NB4 (cell line): ENCODE measurements at regions not wholly inside any gene's neighbourhood (a gene's known extent, or its start where the extent isn't known, plus 50 kb on each side); places are given as distances from the start of the nearest gene placed in this dataset.

Experiments
- MYC ChIP-seq: IDR thresholded peaks from 2 replicates; pipeline ENCODE4 v1.6.1; 2011; ENCODE audit warnings: low read depth, low read length
- POLR2A ChIP-seq: IDR thresholded peaks from 2 replicates; pipeline ENCODE4 v1.6.1; 2011; ENCODE audit warnings: mild to moderate bottlenecking; ENCODE audit not compliant: insufficient read length; ENCODE audit errors: extremely low read depth
- TF ChIP-seq, protein P1 (sequence below): IDR thresholded peaks from one replicate; pipeline ENCODE4 v1.5.1; 2012; ENCODE audit warnings: low read depth, low read length
- TF ChIP-seq, protein P2 (sequence below): IDR thresholded peaks from 2 replicates; pipeline ENCODE4 v1.6.1; 2011; ENCODE audit warnings: low read depth, low read length

DNA sequence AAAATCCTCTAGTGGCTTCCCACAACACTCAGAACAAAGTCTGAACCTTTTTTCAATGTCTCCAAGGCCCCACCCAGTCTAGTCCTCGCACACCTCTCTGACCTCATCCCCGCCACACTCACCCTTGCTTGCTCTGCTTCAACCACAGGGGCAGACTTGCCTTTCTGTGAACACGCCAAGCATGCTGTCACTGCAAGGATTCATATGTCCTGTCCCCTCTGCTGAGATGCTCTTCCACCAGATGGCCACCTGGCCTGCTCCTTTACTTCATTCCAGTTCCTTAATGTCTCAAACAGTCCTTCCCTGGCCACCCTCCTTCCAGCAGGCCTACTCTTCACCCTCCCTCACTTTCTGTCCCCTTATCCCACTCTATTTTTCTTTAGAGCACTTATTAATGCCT lies 60.6 kb upstream of the ARHGAP20 start:
- TF ChIP-seq POLR2A (no peak), MYC (no peak)
- TF ChIP-seq, protein P1, sequence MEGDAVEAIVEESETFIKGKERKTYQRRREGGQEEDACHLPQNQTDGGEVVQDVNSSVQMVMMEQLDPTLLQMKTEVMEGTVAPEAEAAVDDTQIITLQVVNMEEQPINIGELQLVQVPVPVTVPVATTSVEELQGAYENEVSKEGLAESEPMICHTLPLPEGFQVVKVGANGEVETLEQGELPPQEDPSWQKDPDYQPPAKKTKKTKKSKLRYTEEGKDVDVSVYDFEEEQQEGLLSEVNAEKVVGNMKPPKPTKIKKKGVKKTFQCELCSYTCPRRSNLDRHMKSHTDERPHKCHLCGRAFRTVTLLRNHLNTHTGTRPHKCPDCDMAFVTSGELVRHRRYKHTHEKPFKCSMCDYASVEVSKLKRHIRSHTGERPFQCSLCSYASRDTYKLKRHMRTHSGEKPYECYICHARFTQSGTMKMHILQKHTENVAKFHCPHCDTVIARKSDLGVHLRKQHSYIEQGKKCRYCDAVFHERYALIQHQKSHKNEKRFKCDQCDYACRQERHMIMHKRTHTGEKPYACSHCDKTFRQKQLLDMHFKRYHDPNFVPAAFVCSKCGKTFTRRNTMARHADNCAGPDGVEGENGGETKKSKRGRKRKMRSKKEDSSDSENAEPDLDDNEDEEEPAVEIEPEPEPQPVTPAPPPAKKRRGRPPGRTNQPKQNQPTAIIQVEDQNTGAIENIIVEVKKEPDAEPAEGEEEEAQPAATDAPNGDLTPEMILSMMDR: no peak
- TF ChIP-seq, protein P2, sequence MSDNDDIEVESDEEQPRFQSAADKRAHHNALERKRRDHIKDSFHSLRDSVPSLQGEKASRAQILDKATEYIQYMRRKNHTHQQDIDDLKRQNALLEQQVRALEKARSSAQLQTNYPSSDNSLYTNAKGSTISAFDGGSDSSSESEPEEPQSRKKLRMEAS: no peak
